IPS-20b (cell line): ENCODE measurements at regions not wholly inside any gene's neighbourhood (a gene's known extent, or its start where the extent isn't known, plus 50 kb on each side); places are given as distances from the start of the nearest gene placed in this dataset.

Experiments used
- H3K27ac ChIP-seq: one replicate; pipeline ENCODE4 v1.5.1; 2013; ENCODE audit warnings: low read length
- H3K27me3 ChIP-seq: 2 replicates; pipeline ENCODE4 v1.6.1; 2013; ENCODE audit warnings: mild to moderate bottlenecking, low read length, inconsistent platforms; ENCODE audit not compliant: insufficient read depth
- H3K36me3 ChIP-seq: 2 replicates; pipeline ENCODE4 v1.6.1; 2013; ENCODE audit warnings: low read depth, mild to moderate bottlenecking, inconsistent platforms, low read length, moderate library complexity; ENCODE audit not compliant: insufficient read depth
- H3K4me1 ChIP-seq: 2 replicates; pipeline ENCODE4 v1.6.1; 2013; ENCODE audit warnings: mild to moderate bottlenecking, control low read depth, inconsistent platforms, low read length, moderate library complexity; ENCODE audit not compliant: insufficient read depth
- H3K4me3 ChIP-seq: 2 replicates; pipeline ENCODE4 v1.5.1; 2013; ENCODE audit warnings: mild to moderate bottlenecking, low read length, inconsistent platforms
- H3K9ac ChIP-seq: 2 replicates; pipeline ENCODE4 v1.6.1; 2013; ENCODE audit warnings: low read depth, mild to moderate bottlenecking, inconsistent platforms, low read length, moderate library complexity
- H3K9me3 ChIP-seq: 2 replicates; pipeline ENCODE4 v1.6.1; 2013; ENCODE audit warnings: mild to moderate bottlenecking, low read depth, low read length, inconsistent platforms; ENCODE audit not compliant: insufficient read depth

DNA sequence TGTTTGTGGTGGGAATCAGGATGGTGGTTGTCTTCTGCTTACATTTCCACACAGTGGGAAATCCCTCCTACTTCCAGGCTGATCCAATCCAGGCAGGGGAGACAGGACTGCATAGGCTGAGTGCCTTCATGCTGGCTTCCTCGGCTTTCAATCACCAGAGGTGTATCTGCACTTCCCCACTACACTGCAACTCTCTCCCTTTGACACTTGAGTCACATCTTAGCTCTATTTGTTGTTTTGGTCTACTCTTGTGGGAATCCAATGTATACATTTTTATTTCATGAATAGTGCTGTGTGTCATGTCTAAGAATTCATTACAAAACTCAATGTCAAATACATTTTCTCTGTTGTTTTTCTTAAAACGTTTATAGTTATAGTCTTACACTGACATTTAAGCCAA lies 735.6 kb downstream of the XPNPEP1 start:
- Histone ChIP-seq H3K9ac (no peak overlapping the region), H3K4me3 (no peak overlapping the region), H3K4me1 (no peaks in the 10 kb centered on the region), H3K27ac (no peak overlapping the region), H3K36me3 (no peaks in the 10 kb centered on the region), H3K9me3 (peaks cover 26% of the 10 kb centered on the region), H3K27me3 (no peaks in the 10 kb centered on the region)

DNA sequence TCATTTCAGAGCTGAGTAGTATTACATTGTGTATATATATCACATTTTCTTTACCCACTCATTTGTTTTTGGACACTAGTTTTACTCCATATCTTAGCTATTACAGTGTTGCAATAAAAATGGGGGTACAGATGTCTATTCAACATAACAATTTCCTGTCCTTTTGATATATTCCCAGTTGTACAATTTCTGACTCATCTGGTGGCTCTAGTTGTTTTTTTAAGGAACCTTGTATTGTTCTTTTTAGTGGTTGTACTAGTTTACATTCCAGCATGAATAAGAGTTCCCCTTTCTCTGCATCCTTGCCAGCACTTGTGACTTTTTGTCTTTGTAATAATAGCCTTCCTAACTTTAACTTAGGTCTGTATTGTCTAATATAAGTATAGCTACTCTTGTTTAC lies 739.9 kb downstream of the XPNPEP1 start:
- Histone ChIP-seq H3K9me3 (peaks cover 13% of the 10 kb centered on the region; the same call in 1 of the 2 replicates), H3K27me3 (no peaks in the 10 kb centered on the region), H3K36me3 (no peaks in the 10 kb centered on the region), H3K4me3 (no peak overlapping the region), H3K27ac (no peak overlapping the region), H3K9ac (no peak overlapping the region), H3K4me1 (no peaks in the 10 kb centered on the region)

DNA sequence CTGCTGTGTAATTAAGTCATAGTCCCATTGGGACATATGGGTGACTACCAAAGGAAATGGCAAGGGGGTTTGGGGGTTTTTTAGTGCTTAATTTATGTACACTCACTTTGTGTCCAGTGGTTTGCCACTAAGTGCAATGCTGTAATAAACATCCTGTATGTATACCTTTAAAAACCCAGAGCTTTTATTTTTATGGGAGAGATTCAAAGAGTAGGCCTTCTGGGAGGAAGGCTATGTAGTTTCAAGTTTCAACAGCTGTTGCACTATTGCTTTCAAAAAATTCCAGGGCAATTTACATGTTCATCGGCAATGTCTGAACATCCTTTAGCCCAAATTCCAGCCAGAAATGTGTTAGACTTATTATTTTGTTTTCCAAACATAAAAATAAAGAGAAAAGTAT lies 744.7 kb downstream of the XPNPEP1 start:
- Histone ChIP-seq H3K9ac (no peak overlapping the region), H3K36me3 (no peaks in the 10 kb centered on the region), H3K4me1 (no peaks in the 10 kb centered on the region)

DNA sequence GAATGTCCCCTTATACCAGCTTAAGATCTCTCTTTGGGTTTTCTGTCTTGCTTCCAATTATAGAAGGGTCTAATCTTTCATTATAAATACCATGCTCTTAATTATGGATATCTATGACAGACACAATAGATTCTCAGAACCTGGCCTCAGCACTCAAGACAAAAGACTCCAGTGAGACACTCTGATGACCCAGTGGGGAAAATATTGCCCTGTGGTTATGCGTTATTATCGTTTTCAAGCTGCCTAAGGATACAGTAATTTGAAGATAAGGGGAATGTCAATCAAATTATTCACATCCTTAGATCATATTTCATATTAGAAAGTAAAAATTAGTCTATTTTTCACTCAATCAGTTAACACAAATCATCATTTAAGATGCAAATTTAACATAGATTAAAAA lies 748.8 kb downstream of the XPNPEP1 start:
- Histone ChIP-seq H3K36me3 (no peaks in the 10 kb centered on the region), H3K27me3 (no peaks in the 10 kb centered on the region), H3K4me1 (no peaks in the 10 kb centered on the region), H3K4me3 (no peak overlapping the region), H3K9me3 (0 out of 2 replicates have a peak, but pooled peaks cover 9% of the 10 kb centered on the region), H3K27ac (no peak overlapping the region), H3K9ac (no peak overlapping the region)

More for the DNA sequence above, 744.7 kb downstream of the XPNPEP1 start:
- Histone ChIP-seq H3K27ac (no peak overlapping the region), H3K4me3 (no peak overlapping the region), H3K27me3 (no peaks in the 10 kb centered on the region), H3K9me3 (0 out of 2 replicates have a peak, but pooled peaks cover 9% of the 10 kb centered on the region)

DNA sequence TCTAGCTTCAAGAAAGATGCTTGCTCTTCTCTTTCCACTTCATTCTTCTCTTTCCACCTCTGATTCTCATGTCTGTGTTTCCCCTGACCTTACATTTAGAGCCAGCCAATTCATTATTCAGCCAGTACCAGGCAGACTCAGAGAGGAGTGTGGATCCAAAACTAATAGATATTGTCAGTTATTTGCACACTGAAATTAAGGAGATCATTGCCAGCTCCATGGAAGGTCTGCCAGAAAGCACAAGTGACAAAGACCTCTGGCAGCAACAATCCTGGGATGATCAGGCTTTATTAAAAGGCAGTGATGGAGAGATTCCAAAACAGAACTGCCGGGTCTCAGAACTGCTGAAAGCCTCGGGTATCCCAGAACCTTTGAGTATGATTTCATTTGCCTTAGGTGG lies 749.4 kb downstream of the XPNPEP1 start:
- Histone ChIP-seq H3K9me3 (0 out of 2 replicates have a peak, but pooled peaks cover 9% of the 10 kb centered on the region), H3K36me3 (no peaks in the 10 kb centered on the region), H3K27me3 (no peaks in the 10 kb centered on the region), H3K9ac (no peak overlapping the region), H3K27ac (no peak overlapping the region), H3K4me1 (no peaks in the 10 kb centered on the region), H3K4me3 (no peak overlapping the region)

DNA sequence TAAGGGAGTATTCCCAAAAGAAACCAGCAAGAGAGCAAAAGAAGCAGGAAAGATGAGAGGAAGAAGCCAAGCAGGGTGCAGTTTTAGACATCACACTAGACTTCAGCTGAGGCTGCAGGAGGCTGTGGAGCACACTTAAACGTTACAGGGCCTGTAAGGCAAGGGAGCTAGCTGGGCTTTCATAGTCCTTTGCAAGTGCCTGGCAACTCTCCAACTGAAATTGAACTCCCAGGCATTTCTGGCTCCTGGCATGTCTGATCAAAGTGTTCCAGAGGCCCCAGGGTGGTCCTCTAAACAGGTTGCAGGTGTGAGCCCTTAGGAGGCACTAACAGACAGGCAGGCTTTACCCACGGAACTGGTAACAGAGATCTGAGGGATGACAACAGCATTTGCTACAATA lies 750.2 kb downstream of the XPNPEP1 start:
- H3K27me3 ChIP-seq: no peaks in the 10 kb centered on the region
- H3K4me3 ChIP-seq: no peak overlapping the region
- no peak overlapping the region for H3K27ac ChIP-seq
- 0 out of 2 replicates have a peak, but pooled peaks cover 9% of the 10 kb centered on the region for H3K9me3 ChIP-seq
- no peaks in the 10 kb centered on the region for H3K36me3 ChIP-seq
- H3K4me1 ChIP-seq: no peaks in the 10 kb centered on the region
- H3K9ac ChIP-seq: no peak overlapping the region

DNA sequence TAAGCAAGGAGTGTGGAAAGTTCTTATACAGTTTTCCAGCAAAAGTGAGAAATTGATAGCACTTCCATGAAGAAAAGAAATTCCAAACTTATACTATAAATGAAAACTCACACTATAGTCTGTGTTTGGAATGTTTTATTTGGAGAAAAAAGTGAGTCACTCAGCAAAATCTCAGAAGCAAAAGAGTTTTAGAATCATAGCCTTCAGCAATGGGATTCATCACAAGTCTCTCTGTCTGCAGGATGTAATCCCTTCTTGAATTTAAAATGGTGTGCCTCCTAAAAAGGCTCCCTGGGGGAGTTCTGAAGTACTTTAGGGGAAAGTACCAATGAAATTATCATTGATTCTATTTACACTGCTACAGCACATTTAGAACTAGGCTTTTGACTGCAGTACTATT lies 756.4 kb downstream of the XPNPEP1 start:
- Histone ChIP-seq H3K9me3 (no peaks in the 10 kb centered on the region), H3K27me3 (no peaks in the 10 kb centered on the region), H3K27ac (no peak overlapping the region), H3K4me1 (no peaks in the 10 kb centered on the region), H3K9ac (no peak overlapping the region), H3K4me3 (no peak overlapping the region), H3K36me3 (no peaks in the 10 kb centered on the region)

DNA sequence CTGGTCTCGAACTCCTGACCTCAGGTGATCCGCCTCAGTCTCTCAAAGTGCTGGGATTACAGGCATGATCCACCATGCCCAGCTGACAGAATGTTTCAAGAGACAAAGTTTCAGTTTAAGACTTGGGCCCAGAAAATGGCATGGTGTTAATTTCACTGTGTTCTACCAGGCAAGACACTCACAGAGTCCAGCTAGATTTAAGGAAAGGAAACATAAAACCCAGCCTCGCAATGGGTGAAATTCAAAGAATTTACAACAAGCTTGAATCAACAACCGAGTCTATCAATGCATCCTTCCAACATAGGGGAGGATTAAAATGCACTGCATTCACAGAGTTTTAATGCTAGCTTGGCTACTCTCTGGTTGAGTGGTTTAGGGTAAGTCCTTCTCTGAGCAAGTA lies 764.0 kb downstream of the XPNPEP1 start:
- no peaks in the 10 kb centered on the region for H3K36me3 ChIP-seq
- no peaks in the 10 kb centered on the region for H3K4me1 ChIP-seq
- no peak overlapping the region for H3K27ac ChIP-seq
- no peaks in the 10 kb centered on the region for H3K27me3 ChIP-seq
- H3K4me3 ChIP-seq: no peak overlapping the region
- no peak overlapping the region for H3K9ac ChIP-seq
- H3K9me3 ChIP-seq: no peaks in the 10 kb centered on the region

DNA sequence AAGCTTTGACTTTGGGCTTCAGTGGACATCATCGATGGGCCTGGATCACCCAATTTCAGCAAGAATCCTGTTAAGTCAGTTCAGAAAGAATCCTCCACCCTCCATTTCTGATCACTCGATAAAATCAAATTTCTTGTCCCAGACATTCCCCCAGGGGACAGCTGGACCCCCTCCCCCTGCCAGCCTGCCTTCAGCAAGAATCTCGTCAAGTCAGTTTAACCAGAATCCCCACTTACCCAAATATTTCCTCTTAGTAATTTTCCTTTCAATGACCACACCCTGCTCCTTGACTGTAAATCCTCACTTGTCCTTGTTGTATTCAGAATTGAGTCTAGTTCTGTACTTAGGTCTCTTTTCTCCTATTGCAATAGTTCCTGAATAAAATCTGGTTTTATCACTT lies 766.9 kb downstream of the XPNPEP1 start:
- Histone ChIP-seq H3K27ac (no peak overlapping the region), H3K9ac (no peak overlapping the region), H3K27me3 (no peaks in the 10 kb centered on the region), H3K4me1 (no peaks in the 10 kb centered on the region), H3K9me3 (no peaks in the 10 kb centered on the region), H3K4me3 (no peak overlapping the region), H3K36me3 (no peaks in the 10 kb centered on the region)

DNA sequence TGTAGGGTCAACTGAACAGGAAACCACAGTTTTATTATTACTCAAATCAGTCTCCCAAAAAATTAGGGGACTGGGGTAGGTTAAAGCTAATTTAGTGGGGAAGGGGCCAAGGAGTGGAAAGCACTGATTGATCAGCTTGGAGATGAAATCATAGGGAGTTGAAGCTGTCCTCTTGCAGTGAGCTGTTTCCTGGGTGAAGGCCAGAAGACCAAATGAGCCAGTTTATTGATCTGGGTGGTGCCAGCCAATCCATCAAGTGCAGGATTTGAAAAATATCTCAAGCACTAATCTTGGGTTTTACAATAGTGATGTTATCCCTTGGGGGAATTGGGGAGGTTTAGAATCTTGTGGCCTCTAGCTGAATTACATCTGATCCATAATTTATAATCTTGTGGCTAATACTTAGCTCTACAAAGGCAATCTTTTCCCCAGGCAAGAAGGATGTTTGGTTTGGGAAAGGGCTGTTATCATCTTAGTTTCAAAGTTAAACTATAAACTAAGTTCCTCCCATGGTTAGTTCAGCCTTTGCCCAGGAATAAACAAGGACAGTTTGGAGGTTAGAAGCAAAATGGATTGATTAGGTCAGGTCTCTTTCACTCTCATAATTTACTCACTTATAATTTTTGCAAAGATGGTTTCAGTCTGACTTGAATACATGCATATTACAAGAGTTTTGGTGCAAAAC lies 773.5 kb downstream of the XPNPEP1 start:
- no peaks in the 10 kb centered on the region; the same call in 1 of the 2 replicates for H3K9me3 ChIP-seq
- no peaks in the 10 kb centered on the region for H3K27me3 ChIP-seq
- no peak overlapping the region for H3K9ac ChIP-seq
- no peak overlapping the region for H3K4me3 ChIP-seq
- H3K27ac ChIP-seq: no peak overlapping the region
- no peaks in the 10 kb centered on the region for H3K36me3 ChIP-seq
- no peaks in the 10 kb centered on the region for H3K4me1 ChIP-seq

DNA sequence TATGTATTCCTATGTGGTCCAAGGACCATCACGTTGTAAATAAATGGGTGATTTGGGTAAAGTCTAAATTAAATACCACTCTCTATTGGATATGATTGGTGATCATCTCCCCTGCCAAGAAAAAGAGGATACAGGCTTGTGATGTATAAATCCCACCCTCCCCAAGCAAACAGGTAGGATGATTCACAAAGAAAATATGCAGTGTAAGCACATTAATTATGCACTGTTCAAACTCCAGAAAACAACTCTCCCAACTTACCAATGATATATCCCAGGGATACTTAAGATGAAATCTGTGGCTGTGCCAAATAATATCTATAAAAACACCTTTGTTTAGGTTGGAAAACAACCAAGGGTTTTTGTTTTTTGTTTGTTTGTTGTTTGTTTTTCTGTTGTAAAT lies 795.9 kb downstream of the XPNPEP1 start:
- Histone ChIP-seq H3K4me1 (no peaks in the 10 kb centered on the region), H3K9me3 (peaks cover 6% of the 10 kb centered on the region; the same call in 1 of the 2 replicates), H3K27me3 (no peaks in the 10 kb centered on the region), H3K4me3 (no peak overlapping the region), H3K9ac (no peak overlapping the region), H3K36me3 (no peaks in the 10 kb centered on the region), H3K27ac (no peak overlapping the region)

DNA sequence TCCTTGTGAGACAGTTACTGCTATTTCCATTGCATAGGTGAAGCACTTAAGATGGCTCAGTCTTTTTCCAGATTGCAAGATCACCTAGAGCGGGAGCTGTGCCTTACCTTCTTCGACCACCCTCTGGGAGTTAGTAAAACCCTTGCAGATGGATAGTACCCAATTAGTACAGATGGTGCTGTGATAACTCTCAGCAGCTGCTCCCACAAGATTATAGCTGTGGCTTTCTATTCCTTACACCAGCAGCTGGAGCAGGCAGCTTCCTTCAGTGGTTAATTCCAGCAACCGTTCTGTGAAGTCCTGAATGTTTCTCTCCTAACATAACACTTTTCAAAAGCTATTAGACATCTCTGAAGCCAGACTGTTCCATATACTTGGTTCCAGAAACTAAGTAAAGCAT lies 796.8 kb downstream of the XPNPEP1 start:
- H3K9me3 ChIP-seq: peaks cover 6% of the 10 kb centered on the region; the same call in 1 of the 2 replicates
- no peaks in the 10 kb centered on the region for H3K27me3 ChIP-seq

More for the DNA sequence above, 796.8 kb downstream of the XPNPEP1 start:
- H3K9ac ChIP-seq: no peak overlapping the region
- no peak overlapping the region for H3K27ac ChIP-seq
- no peak overlapping the region for H3K4me3 ChIP-seq
- H3K36me3 ChIP-seq: no peaks in the 10 kb centered on the region
- H3K4me1 ChIP-seq: no peaks in the 10 kb centered on the region
